Colon (tissue), 2 donors: ENCODE measurements at regions not wholly inside any gene's neighbourhood (a gene's known extent, or its start where the extent isn't known, plus 50 kb on each side); places are given as distances from the start of the nearest gene placed in this dataset.
"Not testable (repeated sequence)": the region's sequence is repeated elsewhere in the genome, so short reads cannot be mapped to it uniquely, and the experiment has no call there.

Experiments used
- FAIRE-seq: peaks from 2 replicates; lab custom pipeline; 2012; peaks lifted over from hg19 to GRCh38; lab: Jason Lieb, UNC
- donor health status: control.
- donor health status: control.

DNA sequence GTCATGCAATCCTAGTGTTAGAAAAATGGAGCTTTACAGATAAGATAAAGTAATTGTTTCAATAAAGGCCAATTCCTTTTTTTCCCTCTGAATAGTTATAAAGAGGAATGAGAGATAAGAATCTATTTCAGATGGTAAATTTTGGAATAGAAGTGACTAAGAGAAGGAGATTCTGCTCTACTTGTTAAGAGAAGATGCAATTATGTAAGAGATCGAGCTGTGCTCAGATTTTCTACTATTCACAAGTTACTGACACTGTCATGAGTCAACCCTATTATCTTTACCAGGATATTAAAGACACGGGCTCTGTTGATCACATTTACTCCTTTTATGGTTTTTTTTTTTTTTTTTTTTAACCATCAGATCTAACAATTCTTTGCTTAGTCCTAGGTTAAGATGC is 511.3 kb downstream of the ARL4A start:
- FAIRE-seq, result no peak

DNA sequence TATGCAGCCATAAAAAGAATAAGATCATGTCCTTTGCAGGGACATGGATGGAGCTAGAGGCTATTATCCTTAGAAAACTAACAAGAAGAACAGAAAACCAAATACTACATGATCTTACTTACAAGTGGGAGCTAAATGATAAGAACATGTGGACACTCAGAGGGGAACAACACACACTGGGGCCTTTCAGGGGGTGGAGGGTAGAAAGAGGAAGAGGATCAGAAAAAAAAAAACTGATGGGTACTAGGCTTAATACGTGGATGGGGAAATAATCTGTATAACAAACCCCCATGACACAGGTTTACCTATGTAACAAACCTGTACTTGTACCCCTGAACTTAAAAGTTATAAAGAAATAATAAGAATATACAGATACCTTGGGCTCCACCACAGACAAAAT is 514.2 kb downstream of the ARL4A start:
- no peak for FAIRE-seq

DNA sequence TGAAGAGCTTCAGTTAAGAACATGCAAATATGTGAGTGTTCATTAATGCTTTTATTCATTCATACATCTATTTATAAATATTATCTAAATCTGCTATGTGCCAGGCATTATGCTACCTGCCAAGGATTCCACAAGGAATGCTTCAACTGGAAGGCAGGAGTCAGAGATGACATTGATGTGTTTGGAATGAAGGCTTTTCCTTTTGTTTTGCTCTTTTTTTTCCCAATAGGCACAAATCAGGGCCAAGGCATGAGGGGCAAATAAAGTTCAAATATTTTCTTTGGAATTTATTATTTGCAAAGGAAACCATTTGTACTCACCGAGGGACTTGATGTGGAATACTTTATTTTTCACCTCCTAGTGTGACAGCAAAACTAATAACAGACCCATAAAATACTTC is 530.3 kb downstream of the ARL4A start:
- FAIRE-seq, result no peak

DNA sequence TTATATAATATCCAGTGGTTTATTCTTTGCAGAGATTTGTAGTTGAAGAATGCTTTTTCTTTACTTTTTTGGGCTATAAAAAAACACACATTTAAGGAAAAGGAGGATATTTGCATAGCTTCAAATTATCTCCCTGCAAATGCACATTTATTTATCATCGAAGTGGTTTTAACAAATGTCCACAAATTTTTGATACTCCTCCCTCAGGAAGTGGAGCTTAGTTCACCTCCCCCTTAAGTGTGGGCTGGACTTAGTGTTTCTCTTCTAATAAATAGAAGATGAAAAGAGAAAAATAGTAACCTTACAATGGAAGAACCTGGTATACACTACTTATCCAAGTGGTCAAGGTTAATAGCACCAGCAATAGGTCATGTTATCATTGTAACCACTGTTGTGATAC is 537.6 kb downstream of the ARL4A start:
- FAIRE-seq, result no peak

DNA sequence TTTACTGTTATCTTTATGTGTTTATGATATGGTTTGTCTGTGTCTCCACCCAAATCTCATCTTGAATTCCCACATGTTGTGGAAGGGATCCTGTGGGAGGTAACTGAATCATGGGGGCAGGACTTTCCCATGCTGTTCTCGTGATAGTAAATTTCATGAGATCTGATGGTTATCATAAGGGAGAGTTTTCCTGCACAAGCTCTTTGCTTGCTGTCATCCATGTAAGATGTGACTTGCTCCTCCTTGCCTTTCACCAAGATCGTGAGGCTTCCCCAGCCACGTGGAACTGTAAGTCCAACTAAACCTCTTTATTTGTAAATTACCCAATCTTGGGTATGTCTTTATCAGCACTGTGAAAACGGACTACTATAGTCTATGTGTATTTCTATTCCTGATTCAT is 539.0 kb downstream of the ARL4A start:
- FAIRE-seq, result no peak

DNA sequence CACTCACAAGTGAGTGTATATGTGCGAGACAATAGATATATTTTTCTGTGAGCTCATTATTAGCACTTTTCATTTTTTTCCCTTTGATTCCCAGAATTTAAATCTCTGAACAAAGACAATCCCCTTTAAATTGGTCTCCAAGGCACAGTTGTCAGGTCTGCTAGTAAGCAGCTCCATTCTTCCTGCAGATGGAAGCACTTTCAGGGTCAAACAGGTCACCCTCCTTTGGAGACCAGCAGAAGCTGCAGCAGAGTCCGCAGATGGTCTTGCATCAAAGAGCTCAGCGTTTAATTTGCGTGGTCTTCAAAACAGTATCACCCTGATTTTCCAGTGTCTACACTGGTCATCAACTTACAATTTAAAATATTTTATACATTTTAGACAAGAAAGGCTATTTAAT is 543.8 kb downstream of the ARL4A start:
- no peak for FAIRE-seq

DNA sequence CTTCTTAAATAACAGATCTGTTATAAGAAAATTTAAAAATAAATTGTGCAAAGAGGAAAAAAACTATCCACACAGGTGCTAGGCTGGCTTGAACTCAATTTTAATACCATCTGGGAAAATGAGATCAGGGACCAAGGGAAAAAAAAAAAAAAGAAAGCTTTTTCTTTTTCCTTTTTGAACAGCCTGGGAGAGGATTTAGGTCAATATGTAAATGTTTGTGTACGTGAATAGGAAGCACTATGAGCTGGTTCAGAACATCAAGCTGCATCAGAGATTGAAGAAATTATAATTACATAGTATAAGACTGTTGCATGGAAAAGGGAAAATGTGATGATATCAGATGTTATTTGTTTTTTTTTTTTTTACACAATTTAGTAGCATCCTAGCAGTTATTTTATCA is 548.0 kb downstream of the ARL4A start:
- no peak for FAIRE-seq

DNA sequence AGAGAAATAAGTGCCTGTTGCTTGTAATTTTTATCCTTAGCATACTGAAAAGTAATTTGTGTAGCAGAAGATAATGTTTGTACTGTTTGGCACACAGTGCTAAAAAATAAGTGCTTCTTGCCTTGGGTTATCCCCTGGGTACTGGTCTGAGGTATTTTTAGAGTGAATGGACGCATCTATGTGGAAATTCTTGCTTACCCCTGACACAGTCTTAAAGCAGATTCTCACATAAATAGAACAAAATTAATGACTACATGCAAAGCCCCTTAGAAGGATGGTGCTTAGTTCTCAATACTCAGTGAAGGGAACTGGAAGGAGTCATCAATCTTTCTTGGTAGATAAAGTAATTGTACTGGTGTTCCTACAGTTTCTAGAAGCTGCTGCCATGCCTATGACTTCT is 548.6 kb downstream of the ARL4A start:
- no peak for FAIRE-seq

DNA sequence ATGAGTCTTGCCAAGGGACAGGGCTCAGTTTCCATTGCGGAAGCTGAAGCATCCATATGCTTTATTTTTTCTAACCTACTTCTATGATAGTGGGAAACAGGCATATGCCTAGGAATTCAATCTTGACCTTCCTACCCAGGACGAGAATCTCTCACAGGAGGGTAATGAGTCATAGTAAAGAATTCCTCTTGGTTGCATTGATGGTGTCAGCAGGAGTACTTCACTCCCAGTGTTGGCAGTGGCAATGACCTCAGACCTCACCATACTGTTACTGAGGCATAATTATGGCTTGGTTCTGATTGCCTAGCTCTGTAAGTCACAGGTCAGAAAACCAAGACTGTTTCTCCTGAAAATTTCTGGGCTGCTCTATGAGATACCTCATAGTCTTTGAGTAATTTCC is 552.9 kb downstream of the ARL4A start:
- FAIRE-seq, result no peak

DNA sequence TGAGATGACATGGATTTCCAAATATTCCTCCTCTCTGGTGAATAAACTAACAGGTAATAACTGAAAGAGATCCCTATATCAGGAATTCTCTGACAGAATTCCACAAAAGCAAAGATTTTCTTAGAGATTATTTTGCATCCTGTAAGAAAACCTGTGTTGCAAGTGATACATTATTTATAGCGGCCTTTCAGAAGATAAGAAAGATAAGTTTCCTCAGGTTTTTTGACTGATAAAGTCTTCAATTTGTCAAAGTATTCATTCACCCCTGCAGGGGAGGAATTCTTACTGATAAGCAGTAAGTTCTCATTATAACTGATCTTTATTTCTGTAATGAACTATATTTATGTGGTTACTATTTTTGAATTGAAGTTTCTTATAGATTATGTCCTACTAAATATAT is 554.0 kb downstream of the ARL4A start:
- no peak for FAIRE-seq

DNA sequence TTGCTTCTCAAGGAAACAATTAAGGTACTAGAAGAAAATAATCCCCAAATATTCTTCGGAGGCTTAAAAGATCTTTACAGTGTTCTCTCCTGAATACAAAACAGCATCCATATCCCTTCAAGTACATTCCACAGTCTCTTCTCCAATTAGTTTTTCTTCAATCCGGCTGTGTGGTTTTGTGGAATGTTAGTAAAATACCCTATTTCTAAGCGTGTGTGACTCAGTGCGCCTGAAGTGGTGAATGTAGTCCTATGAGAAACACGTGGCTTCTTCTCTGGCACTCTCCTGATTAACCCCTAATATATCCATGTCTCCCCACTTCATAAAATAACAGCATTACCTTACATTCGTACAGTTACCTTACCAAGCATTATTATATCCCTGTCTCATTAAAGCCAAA is 570.2 kb downstream of the ARL4A start:
- FAIRE-seq, result no peak

DNA sequence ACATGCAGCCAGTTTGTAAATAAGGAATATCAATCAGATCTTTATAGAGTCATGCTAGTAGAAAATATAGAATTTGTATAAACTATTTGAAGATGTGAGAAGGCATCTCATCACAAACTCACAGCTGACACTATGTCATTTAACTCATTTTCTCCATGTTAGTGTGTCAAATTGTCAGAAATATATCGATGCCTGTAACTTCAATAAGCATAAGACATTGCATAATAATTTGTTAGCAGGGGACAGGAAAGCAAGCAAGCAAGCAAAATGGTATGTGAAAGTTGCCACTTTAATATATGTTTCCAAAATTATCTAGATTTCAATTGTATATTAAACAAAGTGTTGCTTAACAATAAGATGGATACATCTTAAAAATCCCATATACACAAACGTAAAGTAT is 571.0 kb downstream of the ARL4A start:
- no peak for FAIRE-seq

DNA sequence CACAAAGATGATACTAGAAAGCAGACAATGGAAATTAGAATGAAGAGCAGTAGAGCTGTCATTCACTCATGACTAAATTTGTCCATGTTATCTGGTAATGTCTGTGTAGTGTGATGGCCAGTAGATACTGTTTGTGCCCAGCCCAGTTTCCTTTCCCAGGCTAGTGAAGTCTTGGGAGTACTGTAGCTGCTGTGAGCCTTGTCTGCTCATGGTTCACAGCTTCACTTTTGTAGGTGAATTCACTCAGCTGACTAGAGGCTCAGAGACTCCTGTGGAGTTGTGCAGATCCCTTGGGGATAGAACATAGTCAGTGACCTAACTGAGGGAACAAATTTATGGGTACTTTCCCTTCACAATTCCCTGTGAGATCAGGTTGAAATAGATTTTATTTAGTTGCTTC is 572.5 kb downstream of the ARL4A start:
- no peak for FAIRE-seq

DNA sequence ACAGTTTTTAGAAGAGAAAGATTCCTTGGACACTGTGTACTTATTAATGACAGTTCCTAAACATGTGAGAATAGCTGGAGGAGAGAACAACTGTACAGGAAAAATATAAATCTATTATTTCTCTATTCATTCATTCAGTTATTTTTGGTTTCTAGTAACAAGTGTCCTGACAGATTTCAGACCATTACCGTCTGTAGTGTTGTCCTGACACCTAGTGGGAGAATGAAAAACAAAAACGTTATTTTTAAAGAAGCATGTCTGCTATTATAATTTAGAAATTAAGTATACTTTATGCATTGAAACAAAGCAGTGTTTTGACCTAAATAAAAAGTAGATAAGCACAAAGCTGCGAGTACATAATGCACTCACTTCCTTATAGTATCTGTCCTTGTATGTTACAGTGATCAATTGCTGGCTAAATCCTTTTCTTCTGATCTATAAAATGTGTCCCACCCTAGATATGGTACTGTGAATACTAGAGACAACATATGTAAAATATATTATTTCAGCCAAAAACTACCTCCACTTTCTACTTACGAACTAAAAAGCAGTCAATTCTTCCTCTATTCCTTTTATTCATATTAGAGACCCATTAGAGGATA is 575.6 kb downstream of the ARL4A start:
- FAIRE-seq, result no peak

DNA sequence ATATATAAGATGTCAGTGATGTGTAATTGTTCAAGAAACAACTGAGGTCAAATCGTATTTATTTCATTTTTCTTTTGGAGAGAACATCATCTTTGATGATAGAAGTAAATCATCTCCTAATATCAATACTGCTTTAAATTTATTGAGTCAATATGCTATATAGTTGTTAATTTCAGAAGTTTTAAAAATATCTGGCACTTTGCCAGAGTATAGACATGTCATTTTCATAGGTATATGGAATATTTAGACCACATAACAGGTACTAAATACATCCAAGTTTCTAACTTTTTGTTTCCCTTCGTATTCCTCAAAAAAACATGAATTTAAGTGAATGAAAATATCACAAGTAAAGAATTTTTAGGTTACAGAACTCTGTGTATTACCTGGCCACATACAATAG is 577.8 kb downstream of the ARL4A start:
- FAIRE-seq, result no peak

DNA sequence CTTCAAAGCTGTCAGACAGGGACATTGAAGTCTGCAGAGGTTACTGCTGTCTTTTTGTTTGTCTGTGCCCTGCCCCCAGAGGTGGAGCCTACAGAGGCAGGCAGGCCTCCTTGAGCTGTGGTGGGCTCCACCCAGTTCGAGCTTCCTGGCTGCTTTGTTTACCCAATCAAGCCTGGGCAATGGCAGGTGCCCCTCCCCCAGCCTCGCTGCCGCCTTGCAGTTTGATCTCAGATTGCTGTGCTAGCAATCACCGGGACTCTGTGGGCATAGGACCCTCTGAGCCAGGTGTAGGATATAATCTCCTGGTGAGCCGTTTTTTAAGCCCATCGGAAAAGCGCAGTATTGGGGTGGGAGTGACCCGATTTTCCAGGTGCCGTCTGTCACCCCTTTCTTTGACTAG is 586.8 kb downstream of the ARL4A start:
- FAIRE-seq, result not testable (repeated sequence)

DNA sequence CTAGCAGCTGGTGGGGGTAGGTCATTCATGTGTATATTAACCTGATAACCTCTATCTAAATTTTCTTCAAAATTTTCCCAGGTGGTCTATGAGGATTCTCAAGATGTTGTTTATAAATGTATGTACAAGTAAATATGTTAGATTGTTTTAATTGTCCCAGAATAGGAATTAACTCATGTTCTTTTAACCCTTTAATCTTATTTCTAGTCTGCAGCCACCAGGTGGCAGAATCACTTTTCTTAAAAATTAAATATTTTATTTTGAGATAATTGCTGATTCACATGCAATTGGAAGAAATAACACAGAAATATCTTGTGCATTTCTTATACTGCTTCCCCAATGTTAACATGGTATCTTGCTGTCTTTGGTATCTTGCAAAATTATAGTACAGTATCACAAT is 589.5 kb downstream of the ARL4A start:
- FAIRE-seq, result no peak

DNA sequence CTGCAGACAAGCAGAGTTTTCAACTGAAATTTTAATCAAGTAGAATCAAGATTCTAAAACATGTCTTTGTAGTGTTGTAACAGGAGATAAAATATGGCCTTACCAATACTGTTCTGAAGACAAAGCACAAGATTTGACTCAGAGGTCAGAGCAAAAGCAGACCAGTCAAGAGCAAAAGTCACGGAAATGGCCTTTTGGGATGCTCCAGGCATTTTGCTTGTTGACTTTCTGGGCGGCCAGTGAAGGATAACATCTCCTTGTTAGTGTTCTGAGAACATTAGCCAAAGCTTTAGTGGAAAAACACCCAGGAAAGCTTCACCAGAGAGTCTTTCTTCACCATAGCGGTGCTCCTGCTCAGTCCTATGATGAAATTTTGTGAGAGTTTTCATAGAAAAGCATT is 590.6 kb downstream of the ARL4A start:
- no peak for FAIRE-seq

DNA sequence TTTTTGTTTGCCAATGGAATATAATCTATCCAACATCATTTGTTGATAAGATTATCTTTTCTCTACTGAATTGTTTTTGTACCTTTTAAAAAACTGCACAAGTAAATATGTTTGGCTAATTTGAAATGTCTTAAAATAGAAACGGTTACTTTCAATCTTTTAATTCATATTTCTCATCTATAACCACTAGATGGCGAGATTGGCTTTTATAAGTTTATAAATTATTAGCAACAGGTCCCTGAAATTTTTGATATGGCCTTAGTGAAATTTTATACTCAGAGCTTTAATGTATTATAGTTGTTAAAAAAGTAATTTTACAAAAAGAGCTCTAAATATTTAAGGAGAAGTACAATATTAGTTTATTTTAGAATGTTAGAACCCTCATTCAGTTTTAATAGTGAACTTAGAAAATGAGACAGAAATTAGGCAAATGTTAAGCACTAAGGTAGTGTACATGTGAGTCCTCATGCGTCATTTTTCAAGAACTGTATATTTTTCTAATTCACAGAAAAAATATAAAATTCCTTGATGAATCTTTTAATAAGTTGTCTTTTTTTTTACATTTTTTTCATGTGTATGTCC is 592.5 kb downstream of the ARL4A start:
- peak; percentile 93 for FAIRE-seq

DNA sequence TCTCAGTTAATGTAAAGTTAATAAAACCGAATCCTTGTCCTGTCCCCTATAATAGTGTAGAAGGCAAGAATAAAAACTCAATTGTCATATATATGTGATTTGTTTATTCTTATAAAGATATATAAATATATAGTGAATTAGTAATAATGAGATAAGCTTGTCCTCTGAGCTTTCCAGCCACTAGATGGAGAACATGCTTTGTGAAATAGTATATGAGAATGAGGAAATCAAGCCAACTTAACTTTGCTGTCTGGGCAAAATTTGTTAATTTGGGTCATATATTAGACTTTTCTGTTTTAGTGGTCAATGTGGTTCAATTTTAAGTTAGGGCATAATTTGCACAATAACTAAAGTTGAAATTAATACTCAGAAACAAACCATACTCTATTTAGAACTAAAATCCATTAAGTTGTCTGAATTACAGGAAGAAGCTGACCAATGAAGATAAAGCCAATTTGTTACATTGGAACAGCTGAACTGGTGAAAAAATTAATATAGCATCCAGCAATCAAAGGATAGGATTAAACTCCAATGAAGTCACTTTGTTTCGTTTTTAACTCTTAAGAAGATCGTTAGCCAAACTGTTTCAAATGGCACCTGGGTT is 595.0 kb downstream of the ARL4A start:
- FAIRE-seq, result no peak

DNA sequence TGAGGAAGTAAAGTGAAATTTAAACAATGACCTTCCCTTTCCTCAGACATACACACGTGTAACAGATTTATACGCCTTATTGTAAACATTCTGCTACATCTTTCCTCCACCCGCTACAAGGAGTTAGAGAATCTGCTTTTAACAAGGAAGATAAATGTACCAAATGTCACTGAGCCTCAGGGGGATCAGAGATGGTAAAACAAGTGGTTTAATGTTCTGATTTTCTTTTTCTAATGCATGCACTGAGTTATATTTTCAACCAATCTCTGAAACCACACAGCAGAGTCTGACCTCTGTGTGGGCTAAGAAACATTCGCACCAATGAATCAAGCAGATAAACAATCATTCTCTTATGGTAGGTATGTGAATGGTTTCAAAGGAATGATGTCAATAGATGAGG is 599.5 kb downstream of the ARL4A start:
- FAIRE-seq, result no peak

DNA sequence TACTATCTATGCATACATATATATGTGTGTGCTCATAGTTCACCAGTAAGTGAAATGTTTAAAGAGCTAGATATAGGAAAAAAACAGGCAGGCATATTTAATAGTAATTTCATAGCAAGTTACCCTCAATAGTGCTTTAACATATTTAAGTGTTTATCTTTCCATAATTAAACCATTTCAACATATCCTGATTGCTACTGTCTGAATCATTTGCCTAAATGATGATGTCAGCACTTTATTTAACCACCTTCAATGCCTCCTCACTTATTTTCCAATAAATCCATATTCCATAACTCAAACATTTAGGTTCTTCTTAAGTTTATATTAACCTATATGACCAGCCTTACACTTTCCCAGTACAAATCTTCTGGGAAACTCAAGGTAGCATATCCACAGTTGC is 601.1 kb downstream of the ARL4A start:
- no peak for FAIRE-seq

DNA sequence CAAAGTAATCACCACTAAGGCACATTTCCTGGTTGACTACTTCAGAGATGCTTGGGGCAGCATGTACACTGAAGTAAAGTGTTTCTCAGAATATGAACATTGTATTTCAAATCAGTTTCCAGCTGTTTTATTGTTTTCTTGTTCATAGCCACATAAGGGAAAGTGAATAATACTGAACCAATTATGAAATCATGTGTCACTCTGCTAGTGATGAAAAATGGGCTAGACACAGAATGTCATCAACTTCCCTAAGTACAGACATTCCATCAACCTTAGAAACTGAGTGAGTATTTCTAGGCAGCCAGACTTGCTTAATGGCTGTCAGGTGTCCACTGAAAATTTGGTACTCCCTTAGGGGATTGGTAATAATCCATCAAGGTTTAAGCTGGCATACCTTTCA is 603.5 kb downstream of the ARL4A start:
- FAIRE-seq, result no peak

DNA sequence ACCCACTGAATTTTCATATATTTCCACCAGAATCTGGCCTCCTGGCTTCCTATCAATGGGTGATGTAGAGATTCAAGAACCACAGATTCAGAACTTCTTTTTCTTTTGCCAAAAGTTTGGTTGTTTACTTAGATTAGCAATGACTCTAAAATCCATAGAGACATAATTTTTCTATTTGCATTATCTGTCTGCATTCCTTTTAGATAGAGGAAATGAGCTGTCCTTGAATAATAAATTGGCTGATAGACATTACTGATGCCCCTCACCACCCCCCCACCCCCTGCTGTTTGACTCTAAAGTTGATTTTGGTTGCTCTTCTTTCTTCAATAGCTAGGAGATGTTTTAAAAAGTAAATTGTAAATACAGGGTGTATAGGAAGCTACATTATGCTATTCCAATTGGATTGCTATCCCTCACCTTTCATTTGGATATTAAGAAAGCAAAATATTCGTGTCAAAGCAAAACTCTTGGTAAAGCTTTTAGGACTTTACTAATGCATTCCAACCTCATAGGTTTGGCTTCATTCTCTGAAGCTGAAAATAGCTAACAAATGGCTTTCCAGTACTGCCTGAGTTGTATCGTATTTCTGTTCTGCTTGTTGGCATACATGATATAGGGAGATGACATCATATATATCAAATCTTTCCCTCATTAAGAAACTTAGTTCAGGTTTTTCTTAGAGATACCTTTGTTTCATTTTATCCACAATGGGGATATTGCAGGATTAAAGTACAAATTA is 606.0 kb downstream of the ARL4A start:
- FAIRE-seq, result no peak
